ENCODE measurements at regions not wholly inside any gene's neighbourhood (a gene's known extent, or its start where the extent isn't known, plus 50 kb on each side); places are given as distances from the start of the nearest gene placed in this dataset.

- ATAC-seq (no peak), DNase-seq (ENCODE audit: missing footprints) (no peak)
- intact Hi-C loops (cut with DNase I) = no loop called here
These were observed 144.8 kb downstream of the KITLG start for GRCh38 chr12:88435334-88436076.

- ATAC-seq (no peak), DNase-seq (ENCODE audit: missing footprints) (no peak)
- intact Hi-C loops (cut with DNase I) = no loop called here
These were observed 143.0 kb downstream of the KITLG start for GRCh38 chr12:88437226-88437625.

Data from Right ventricle myocardium inferior (tissue), 1 donor.